CD4-positive, alpha-beta T cell treated with Interleukin-4 for 1 hour (primary cell): ENCODE measurements at regions not wholly inside any gene's neighbourhood (a gene's known extent, or its start where the extent isn't known, plus 50 kb on each side); places are given as distances from the start of the nearest gene placed in this dataset.
"Not testable (repeated sequence)": the region's sequence is repeated elsewhere in the genome, so short reads cannot be mapped to it uniquely, and the experiment has no call there.

Experiments used
- DNase-seq, 2 donors: peaks; one replicate each; pipeline ENCODE4 v3.0.0-alpha.2; 2020 to 2022

DNA sequence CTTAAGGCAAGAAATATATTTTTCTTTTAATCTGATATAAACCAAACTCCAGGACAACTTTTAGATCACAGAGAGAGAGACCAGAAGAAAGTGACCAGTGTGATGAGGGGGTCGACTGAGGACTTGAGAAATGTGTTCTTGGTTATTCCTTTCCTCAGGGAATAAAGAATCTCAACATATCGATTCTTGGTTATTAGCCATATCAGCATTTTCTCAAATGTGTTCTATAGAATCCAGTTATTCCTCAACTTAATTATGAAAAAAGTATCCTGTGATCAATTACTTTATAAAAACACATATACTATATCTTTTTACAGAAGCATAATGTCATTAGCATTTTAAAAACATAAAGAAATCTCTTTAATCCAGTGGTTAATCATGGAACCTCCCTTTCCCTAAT, 222.1 kb upstream of the FAM3C start:
- no peak for DNase-seq

DNA sequence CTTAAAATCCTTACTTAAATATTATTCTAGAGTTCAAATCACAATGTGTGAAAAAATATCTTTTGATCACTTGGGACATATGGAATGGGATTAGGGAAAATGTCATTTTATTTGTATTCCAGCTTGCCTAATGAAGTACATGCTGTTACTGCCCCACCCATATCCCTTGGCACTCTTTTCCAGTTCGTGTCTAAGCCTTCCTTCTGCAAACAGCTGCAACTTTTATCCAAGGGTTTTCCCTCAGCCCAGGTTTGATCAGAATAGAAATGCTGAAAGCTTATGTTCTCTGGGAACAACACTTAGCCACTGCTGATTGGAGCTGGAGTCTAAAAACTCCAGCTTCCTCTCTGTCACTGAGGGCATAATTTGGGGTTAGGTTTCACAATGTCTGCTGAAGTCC, 214.1 kb upstream of the FAM3C start:
- DNase-seq = no peak

DNA sequence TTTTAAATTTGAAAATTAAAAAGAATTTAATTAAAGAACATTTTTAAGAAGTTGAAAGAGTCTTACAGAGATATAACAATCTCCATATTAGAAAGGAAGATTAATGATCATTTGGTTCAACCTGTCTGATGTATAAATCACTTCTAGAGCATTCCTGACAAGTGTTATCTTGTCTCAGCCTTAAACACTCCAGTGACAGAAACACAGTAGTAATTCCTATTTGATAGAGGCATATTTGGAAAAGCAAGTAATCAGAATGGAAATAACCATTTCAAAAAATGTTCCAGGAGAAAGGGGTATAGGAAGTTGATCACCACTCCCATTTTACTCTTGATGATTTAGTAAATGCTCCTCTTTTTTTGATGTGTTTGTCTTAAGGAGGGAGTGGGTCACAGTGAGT, 213.1 kb upstream of the FAM3C start:
- DNase-seq = no peak

DNA sequence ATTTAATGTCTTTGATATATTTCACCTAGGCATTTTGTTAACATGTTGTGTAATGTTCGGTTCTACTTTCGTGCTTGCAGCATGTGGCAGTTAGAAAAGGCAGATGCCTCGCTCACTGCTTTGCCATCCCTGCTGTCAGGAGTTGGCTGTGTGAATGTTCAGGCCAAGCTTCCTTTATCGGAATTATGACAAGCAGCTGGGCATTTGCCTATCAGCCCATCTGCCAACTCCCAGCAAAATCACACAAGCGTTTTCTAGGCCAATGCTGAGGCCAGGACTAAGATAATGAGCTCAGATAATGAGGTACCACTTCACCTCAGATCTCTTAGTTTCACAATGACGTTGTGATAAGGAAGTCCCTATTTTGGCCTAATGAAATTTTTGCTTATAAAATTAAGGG, 212.7 kb upstream of the FAM3C start:
- no peak for DNase-seq

DNA sequence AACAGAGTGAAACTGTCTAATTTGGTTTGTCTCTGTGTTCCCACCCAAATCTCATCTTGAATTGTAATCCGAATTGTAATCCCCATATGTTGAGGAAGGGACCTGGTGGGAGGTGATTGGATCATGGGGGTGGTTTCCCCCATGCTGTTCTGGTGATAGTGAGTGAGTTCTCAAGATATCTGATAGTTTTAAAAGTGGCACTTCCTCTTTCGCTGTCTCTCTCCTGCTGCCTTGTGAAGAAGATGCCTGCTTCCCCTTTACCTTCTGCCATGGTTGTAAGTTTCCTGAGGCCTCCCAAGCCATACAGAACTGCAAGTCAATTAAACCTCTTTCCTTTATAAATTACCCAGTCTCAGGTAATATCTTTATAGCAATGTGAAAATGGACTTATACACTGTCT, 212.1 kb upstream of the FAM3C start:
- not testable (repeated sequence) for DNase-seq

DNA sequence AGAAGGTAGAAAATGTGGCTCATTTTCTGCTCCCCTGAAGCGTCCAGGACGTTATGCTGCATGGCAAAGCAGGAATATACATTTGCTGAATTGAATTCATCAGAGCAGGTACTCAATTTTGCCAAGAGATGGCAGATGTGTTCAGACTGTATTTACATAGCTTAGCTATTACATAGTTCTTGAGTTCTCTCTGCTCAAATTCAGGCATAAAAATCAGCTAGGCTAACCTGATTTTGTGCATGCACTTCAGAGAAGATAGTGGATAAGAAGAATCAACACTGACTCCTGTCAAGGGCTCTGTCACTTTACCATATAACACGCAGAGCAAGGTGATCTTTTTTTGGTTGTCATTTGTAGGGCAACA, 209.2 kb upstream of the FAM3C start:
- no peak for DNase-seq

DNA sequence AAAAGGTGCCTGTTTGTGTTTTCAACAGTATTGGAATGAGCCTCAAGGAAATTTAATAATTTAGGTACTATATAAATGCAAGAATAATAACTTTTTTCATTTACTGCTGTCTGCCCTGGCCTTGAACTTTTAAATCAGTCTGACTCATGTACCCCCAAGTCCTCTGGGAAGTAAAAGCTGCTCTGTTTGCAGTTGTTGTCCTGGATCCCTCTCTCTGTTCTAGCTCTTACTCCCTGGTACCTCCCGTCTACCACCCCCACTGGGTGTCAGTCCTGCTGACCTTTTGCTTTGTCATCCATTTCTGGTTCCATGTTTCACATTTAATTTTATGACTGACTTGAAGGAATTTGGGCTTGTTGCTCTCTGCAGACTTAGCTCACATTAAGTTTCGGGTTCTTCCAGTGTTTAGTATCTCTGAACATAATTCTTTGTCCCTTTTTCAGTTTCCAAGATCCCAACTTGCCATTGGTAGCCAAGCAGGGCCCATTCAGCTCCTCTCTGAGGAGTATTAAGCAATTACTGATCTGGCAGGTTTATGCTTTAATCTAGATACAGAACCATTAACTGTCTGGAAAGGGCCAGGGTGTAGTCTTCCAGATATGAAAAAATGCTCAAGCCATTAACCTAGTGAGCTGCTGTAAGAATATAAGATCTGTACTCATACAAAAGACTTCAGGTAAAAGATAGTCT, 208.7 kb upstream of the FAM3C start:
- DNase-seq = no peak

DNA sequence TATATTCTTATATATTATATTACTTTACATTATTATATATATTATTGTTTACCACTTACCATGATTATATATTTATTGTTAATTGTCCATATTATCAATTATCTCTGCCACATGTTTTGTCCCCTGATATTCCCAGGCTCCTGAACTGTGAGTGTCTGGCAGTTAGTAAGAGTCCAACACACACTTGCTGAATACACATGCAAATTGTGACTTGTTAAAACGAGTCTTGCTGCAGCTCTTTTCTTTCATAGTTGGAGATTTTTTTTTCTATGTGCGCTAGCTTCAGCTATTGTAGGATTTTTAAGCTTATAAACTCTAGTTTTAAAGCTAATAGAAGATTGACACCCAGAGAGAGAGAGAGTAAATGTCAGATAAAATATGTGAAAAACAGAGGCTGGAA, 207.8 kb upstream of the FAM3C start:
- no peak for DNase-seq

DNA sequence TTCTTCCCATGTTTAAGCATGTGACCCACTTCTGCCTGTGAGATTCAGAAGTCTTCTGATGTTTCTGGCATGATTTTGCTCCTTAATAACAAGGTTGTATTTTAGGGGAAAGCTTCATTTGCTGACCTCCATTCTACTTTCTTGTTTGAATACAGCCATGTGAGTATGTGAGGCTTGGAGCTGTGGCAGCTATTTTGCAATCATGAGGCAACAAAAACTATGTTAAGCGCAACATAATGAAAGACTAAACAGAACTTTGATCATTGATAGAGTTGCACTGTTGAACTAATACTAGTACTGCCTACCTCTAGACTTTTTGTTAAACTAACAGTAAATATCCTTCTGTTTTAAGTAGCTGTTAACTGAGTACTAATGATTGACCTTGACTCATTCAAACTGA, 203.8 kb upstream of the FAM3C start:
- DNase-seq = no peak

DNA sequence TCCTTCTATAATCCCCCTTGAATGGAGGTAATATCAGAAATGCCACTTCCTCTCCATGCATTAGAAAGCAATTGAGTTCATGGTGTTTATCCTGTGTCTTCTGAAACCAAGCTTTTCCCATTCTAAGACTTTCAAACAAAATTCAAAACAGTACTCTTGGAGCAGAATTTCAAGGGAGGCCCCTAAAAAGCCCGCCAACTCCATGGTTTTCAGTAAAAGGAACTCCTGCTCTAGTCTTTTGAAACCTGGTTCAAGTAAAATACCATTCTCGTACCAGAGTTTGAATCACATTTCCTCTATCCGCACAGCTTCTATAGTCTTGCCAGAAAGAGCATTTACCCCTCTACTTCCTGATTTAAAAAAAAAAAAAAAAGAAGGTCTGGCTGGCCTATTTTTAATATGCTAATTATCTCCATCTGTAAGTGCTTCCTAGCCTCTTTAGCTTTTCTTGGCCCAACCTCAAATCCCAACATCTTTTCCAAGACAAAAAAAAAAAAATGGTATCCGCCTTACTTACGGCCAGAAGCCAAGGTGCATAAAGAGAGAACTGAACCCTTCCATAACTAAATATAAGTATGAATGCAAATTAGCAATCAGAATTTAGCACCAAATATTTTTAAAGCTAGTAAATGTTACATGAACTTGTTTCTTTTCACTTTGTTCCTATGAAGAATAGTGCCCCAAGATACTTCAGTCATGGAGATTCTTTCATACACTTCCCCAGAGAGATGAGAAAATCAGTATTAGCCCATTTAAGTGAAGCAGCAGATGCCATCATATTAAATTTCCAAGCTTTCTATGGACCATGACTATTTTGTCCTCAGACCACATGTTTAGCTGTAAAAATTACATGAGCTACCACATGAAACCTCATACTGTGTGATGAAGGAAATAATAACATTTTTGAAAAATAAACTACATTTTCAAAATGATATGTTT, 199.9 kb upstream of the FAM3C start:
- no peak for DNase-seq

DNA sequence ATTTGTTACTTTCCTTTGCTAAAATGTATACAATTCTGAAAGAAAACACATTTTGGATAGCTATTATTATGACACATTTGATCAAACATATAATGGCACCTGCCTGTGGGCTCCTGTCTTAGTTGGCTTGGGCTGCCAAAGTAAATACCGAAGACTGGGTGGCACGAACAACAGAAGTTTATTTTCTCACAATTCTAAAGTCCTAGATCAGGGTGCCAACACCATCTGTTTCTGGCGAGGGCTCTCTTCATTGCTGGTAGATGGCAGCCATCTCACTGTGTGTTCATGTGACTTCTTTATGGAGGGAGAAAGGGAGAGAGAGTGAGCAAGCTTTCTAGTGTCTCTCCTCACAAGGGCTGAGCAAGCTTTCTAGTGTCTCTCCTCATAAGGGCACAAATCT, 195.8 kb upstream of the FAM3C start:
- DNase-seq = no peak

DNA sequence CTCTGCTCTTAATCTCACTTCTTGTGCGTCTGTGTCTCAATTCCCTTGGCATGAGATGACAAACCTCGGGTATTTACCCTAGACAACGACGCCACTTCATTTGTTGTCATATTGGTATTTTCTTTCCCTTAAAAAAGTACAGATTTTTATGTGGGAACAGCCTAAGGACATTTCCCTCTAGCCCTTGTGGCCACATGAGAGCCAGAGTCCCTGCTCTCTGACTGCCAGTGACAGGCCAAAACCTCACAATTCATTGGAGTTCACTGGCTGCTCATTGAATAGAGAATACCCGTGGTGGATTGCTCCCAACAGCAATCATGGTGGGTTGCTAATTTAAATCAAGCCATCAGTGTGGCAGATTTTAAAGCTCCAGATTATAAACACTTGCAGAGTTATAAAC, 191.3 kb upstream of the FAM3C start:
- no peak for DNase-seq

DNA sequence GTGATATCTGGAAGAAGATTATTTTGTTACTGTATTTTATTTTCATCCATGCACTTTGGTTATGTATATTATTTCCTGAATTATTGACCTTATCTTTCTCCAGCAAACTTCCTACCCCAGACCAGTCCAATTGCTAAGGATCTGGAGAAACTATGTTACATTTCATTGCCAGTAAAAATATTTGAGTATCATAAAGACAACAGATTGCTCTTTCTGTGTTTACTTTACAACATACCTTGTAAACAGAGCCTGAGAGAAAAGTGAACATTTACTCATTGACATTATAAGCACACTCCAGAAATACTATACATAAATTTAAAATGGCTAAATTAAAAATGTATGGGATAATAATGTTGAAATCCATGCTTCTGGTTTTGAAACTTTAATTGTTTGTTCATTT, 186.2 kb upstream of the FAM3C start:
- no peak for DNase-seq

DNA sequence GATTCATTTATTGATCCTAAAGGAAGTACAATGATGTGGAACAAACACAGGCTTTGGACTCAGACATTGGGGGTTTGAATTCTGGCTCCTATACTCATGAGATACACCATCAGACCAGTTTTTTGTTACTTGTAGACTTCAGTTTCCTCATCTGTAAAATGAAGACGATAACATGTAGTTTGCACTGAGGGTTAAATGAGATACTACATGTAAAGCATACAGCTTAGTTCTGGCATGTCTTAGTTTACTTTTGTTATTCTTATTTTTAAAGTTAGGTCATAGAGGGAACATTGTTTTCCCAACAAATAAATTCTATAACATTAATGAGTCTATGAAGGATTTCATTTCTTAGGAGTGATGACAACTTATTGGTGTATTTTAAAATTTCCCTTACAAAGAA, 183.5 kb upstream of the FAM3C start:
- no peak for DNase-seq

DNA sequence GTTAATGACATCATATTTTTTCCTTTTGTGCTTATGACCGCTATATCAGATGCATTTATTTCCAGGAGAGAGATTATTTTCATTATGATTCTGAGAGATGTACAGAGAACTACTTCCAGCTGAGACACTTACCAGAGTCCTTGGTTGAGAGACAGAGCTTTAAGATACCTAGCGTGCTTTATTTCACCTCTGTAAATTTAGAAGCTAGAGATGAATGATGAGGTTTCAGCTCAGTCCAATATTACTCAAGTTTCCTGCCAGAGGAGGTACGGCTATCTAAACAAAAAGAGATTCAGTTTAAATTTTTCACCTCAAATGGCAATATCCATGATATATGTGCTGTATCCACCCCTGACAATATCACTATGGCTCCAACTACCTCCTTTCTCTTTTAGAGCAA, 182.6 kb upstream of the FAM3C start:
- no peak for DNase-seq

DNA sequence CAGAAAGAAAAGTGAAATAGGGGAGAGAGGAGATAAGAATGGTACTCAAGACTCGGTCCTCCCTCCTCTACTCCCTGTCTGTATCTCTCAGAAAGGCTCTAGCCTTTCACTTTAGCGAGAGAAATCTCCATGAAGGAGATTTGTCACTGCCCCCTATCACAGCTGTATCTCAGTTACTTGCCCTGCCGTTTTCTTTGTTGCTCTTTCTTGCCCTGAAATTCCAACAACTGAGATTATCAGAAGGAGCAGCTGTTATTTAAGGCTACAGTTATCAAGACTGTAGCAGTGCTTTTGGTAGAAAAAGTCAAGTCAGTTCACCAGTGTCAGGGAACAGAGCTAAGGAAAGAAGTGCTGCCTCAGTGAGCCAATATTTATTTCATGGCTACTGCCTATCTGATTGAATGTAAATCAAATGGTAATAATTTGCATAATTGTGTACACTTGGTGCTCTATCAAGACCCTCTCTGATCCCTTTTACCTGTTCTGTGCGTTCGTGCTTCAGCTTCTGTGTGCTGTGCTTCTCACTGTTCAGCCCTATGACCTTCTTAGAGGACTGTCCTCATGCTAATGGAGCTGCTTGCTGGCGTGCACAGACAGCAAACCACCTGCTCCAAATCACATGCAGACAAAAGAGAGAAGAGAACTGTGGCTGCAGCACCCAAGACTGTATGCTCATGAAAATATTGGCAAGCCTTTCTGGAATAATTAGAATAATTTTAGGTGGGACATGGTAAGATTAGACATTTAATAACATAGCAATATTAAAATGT, 180.2 kb upstream of the FAM3C start:
- DNase-seq = no peak

DNA sequence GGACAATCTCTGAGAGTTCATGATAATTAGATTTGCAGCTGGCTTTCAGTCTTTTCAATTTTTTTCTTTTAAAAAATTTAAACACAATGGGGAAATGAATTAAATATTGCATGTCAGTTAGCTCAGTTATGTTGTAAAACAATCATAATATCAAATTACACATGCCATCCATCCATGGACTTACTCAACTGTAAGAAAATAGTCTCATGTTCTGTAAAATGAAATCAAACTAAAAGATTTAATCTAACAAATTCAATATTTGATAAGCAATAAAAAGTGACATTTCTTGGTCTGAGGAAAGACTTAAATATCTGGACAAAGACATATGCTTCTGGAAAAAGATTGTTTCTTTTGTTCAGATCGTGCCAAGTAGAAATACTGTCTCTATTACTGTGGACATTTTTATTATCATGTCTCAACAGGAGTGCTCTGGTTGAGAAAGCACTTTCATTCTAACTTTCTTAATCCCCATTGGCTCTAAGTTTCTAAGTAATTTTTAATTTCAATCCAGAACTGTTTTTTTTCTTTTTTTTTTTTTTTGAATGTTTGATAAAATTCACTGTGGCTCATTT, 179.2 kb upstream of the FAM3C start:
- DNase-seq = no peak

DNA sequence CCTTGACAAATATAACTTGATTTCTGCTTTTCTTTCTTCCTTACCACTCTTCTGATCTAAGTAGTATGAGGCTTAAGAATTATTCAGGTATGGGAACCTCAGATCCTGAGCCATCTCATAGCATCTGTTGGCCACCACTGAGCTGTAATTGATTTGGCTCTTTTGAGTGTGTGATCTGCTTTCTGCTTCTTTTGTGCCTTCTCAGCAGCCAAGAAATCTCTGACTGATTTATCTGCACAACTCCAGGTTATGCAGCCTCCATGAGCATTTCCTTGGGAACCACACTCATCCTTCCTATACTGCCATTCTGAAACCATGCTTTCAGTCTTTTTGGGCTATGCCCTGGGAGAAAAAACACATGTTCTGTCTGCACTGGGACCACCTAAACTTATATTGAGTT, 178.0 kb upstream of the FAM3C start:
- no peak for DNase-seq

DNA sequence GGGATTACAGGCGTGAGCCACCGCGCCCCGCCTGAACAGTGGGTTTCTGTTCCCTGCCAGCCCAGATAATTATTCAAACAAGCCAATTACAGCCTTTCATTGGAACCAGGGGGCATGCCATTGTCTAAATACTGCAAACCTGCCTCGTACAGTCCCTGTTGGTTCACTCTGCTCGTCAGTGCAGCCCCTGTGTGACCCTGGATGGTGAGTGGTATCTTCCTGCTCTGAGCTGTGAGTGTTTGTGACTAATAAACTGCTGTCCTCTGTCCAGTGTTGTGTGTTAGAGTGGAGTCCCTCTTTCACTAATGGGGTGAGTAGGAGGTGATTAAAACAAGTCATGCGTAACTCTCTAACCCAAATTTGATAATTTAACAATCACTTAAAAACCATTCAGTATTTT, 176.5 kb upstream of the FAM3C start:
- no peak for DNase-seq

DNA sequence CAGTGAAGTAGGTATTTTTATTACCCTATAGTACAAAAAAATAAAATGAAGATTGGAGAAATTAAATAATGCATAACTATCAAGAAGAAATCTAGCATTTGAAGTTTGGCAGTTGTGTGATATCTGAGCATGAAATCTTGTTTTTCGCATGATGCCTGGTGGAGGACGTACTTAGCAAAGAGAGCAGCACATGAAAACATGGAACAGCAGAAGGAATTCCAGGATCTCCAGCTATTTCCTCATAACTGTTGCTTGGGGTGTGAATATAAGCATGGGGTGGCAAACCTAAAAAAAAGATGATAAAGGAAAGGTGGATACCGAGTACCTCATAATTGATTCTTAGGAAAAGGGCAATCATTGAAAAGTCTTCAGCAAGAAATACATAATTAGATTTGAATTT, 174.3 kb upstream of the FAM3C start:
- no peak for DNase-seq

DNA sequence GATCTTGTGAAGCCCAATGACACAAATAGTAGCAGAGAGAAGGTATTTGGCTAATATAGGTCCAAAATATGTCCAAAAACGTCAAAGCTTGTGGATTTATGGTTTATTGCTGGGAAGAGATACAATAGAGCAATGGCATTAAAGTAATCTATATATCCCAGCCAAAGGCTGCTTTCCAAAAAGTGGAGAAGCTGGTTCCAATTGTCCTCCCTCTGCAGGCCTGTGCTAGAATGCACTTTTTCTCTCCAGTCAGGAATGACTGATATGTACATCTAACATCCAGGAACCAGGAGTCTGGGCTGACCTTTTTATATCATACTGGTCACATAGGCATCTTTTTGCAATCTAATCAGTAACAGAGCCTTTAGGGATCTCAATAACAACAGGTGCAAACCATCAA, 167.1 kb upstream of the FAM3C start:
- no peak for DNase-seq

DNA sequence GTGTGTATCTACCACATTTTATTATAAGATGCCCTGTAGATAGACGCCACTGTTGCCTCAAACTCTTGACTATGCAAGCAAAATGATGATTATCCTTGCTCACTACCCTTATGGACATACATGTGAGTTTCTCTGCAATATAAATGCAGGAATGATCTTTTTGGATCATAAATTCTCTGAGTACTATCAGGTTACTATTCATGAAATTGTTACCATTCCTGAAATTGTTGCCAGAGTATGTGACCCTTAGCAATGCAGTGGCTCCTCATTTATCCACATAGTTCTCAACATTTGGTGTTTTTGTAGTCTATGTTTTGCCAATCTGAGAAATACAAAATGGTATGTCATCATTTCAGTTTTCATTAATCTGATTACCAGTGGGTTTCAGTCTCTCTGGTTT, 166.2 kb upstream of the FAM3C start:
- no peak for DNase-seq

DNA sequence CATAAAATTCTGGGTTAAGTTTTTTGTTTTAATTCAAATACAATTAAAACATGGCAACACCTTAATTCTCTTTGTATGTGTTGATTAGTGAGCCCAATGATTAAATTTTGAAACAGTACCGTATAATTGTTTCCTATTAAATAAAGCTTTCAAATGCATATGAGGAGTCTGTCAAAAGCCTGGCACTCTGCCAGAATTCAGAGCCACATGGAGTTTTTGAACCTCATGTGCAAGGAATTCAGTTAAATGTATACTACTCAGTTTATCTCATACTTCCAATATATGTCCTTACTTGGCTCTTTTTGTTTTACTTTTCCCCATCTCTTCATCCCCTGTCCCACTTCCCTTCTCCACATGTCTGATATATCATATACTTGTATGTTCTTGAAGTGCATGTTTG, 165.6 kb upstream of the FAM3C start:
- no peak for DNase-seq
